Stimulated activated CD8-positive, alpha-beta memory T cell treated with anti-CD3 and anti-CD28 coated beads, Interleukin-7, amount 100 ng/mL, for 4 hours (primary cell): ENCODE measurements at regions not wholly inside any gene's neighbourhood (a gene's known extent, or its start where the extent isn't known, plus 50 kb on each side); places are given as distances from the start of the nearest gene placed in this dataset.

Experiments
- DNase-seq, 2 donors: peaks; one replicate each; pipeline ENCODE4 v3.0.0-alpha.2; 2020; ENCODE audit warnings: low read depth in 2 of 2

- no peak for DNase-seq
Measured at GRCh38 chr22:47384977-47385376, 622.5 kb downstream of the TBC1D22A start.

GRCh38 chr22:47382164-47382890, 619.9 kb downstream of the TBC1D22A start:
- DNase-seq: no peak

GRCh38 chr22:47381240-47381639, 618.8 kb downstream of the TBC1D22A start:
- DNase-seq: no peak

- DNase-seq: no peak
Measured at GRCh38 chr22:47380692-47381091, 618.2 kb downstream of the TBC1D22A start.

- DNase-seq: no peak
Measured at GRCh38 chr22:47379037-47379436, 616.6 kb downstream of the TBC1D22A start.

- DNase-seq: no peak
Measured at GRCh38 chr22:47377926-47378560, 615.6 kb downstream of the TBC1D22A start.

- no peak for DNase-seq
Measured at GRCh38 chr22:47376901-47377505, 614.6 kb downstream of the TBC1D22A start.

- no peak for DNase-seq
Measured at GRCh38 chr22:47376322-47376700, 613.9 kb downstream of the TBC1D22A start.

GRCh38 chr22:47375621-47376321, 613.3 kb downstream of the TBC1D22A start:
- DNase-seq: no peak

- no peak for DNase-seq
Measured at GRCh38 chr22:47374901-47375575, 612.6 kb downstream of the TBC1D22A start.

GRCh38 chr22:47374273-47374771, 611.9 kb downstream of the TBC1D22A start:
- DNase-seq: no peak

- DNase-seq: no peak
Measured at GRCh38 chr22:47373648-47374272, 611.3 kb downstream of the TBC1D22A start.

- DNase-seq: no peak
Measured at GRCh38 chr22:47372596-47373385, 610.3 kb downstream of the TBC1D22A start.

GRCh38 chr22:47372111-47372581, 609.7 kb downstream of the TBC1D22A start:
- no peak for DNase-seq

GRCh38 chr22:47371263-47372090, 609.0 kb downstream of the TBC1D22A start:
- no peak for DNase-seq

- DNase-seq: no peak
Measured at GRCh38 chr22:47370448-47371262, 608.2 kb downstream of the TBC1D22A start.

- DNase-seq: no peak
Measured at GRCh38 chr22:47369431-47370015, 607.1 kb downstream of the TBC1D22A start.

- DNase-seq: no peak
Measured at GRCh38 chr22:47369020-47369419, 606.6 kb downstream of the TBC1D22A start.
